ENCODE measurements at regions not wholly inside any gene's neighbourhood (a gene's known extent, or its start where the extent isn't known, plus 50 kb on each side); places are given as distances from the start of the nearest gene placed in this dataset.

GRCh38 chr6:137545073-137545472, 50.9 kb upstream of the OLIG3 start:
- Histone ChIP-seq H3K27ac (no peak overlapping the region), H3K36me3 (ENCODE audit: insufficient read depth in 1 of 2, low read depth in 1 of 2) (no peaks in the 10 kb centered on the region), H3K4me3 (no peak overlapping the region), H3K4me1 (no peaks in the 10 kb centered on the region), H3K9me3 (no peaks in the 10 kb centered on the region), H3K27me3 (ENCODE audit: insufficient read depth in 3 of 3, low read length in 2 of 3) (no peaks in the 10 kb centered on the region)
- intact Hi-C loops (cut with DNase I), result no loop called here
- TF ChIP-seq, protein P1, sequence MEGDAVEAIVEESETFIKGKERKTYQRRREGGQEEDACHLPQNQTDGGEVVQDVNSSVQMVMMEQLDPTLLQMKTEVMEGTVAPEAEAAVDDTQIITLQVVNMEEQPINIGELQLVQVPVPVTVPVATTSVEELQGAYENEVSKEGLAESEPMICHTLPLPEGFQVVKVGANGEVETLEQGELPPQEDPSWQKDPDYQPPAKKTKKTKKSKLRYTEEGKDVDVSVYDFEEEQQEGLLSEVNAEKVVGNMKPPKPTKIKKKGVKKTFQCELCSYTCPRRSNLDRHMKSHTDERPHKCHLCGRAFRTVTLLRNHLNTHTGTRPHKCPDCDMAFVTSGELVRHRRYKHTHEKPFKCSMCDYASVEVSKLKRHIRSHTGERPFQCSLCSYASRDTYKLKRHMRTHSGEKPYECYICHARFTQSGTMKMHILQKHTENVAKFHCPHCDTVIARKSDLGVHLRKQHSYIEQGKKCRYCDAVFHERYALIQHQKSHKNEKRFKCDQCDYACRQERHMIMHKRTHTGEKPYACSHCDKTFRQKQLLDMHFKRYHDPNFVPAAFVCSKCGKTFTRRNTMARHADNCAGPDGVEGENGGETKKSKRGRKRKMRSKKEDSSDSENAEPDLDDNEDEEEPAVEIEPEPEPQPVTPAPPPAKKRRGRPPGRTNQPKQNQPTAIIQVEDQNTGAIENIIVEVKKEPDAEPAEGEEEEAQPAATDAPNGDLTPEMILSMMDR (IDR thresholded peaks at IDR 0.05), result no peak
- no peak for DNase-seq
- ATAC-seq, result no peak
- 83 to 86% (median 85%) methylated on average over 4 of the region's 4 CpGs for WGBS, 3 donors

- TF ChIP-seq, protein P1 (IDR thresholded peaks at IDR 0.05), result no peak
- H3K36me3 ChIP-seq (ENCODE audit: insufficient read depth in 1 of 2, low read depth in 1 of 2), result no peaks in the 10 kb centered on the region
- intact Hi-C loops (cut with DNase I), result no loop called here
- H3K4me1 ChIP-seq, result no peaks in the 10 kb centered on the region
- ATAC-seq, result no peak
- no peak overlapping the region for H3K27ac ChIP-seq
- no peaks in the 10 kb centered on the region for H3K9me3 ChIP-seq
- DNase-seq, result no peak
- H3K27me3 ChIP-seq (ENCODE audit: insufficient read depth in 3 of 3, low read length in 2 of 3), result no peaks in the 10 kb centered on the region
- WGBS, 3 donors, result 42 to 46% (median 42%) methylated on average over 1 of the region's 1 CpG
- H3K4me3 ChIP-seq, result no peak overlapping the region
These were observed 53.0 kb upstream of the OLIG3 start for GRCh38 chr6:137547186-137547585.

GRCh38 chr6:137547601-137548000, 53.4 kb upstream of the OLIG3 start:
- ATAC-seq, result no peak
- H3K4me3 ChIP-seq, result no peak overlapping the region
- intact Hi-C loops (cut with DNase I), result no loop called here
- no peak overlapping the region for H3K27ac ChIP-seq
- no peaks in the 10 kb centered on the region for H3K4me1 ChIP-seq
- no peaks in the 10 kb centered on the region for H3K27me3 ChIP-seq (ENCODE audit: insufficient read depth in 3 of 3, low read length in 2 of 3)
- DNase-seq, result no peak
- no peaks in the 10 kb centered on the region for H3K36me3 ChIP-seq (ENCODE audit: insufficient read depth in 1 of 2, low read depth in 1 of 2)
- no peaks in the 10 kb centered on the region for H3K9me3 ChIP-seq
- 23 to 30% (median 27%) methylated on average over 1 of the region's 1 CpG for WGBS, 3 donors
- TF ChIP-seq, protein P1 (IDR thresholded peaks at IDR 0.05), result no peak

GRCh38 chr6:137549106-137549505, 54.9 kb upstream of the OLIG3 start:
- WGBS, 3 donors, result 80 to 85% (median 84%) methylated on average over 2 of the region's 2 CpGs
- no peaks in the 10 kb centered on the region for H3K27me3 ChIP-seq (ENCODE audit: insufficient read depth in 3 of 3, low read length in 2 of 3)
- no peaks in the 10 kb centered on the region for H3K36me3 ChIP-seq (ENCODE audit: insufficient read depth in 1 of 2, low read depth in 1 of 2)
- H3K9me3 ChIP-seq, result no peaks in the 10 kb centered on the region
- no peaks in the 10 kb centered on the region for H3K4me1 ChIP-seq
- TF ChIP-seq, protein P1 (IDR thresholded peaks at IDR 0.05), result no peak
- H3K27ac ChIP-seq, result no peak overlapping the region
- intact Hi-C loops (cut with DNase I), result no loop called here
- DNase-seq (no peak), ATAC-seq (no peak)
- no peak overlapping the region for H3K4me3 ChIP-seq

DNA sequence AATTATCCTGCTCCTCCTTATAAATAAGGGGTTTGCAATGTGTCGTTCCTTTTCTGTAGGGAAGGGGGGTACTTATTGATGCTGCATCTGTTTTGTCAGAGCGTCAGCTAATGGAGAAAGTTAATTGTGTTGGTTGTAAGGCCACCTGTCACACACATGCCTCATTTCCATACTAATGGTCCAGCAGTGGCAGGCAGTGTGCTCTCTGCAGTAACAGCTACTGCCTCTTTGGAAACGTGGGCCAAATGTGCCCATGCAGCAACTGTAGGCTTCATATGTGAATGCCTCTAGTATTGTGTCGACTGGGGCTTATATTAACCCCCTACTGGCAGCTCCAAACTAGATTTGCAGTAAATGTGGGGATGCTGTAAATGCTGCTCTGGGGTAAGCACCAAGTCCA, 56.3 kb upstream of the OLIG3 start:
- WGBS, 3 donors, result 19 to 24% (median 20%) methylated on average over 4 of the region's 4 CpGs
- H3K4me1 ChIP-seq, result no peaks in the 10 kb centered on the region
- TF ChIP-seq, protein P1 (IDR thresholded peaks at IDR 0.05), result no peak
- no peak overlapping the region for H3K4me3 ChIP-seq
- ATAC-seq (no peak), DNase-seq (no peak)
- H3K9me3 ChIP-seq, result no peaks in the 10 kb centered on the region
- H3K36me3 ChIP-seq (ENCODE audit: insufficient read depth in 1 of 2, low read depth in 1 of 2), result no peaks in the 10 kb centered on the region
- H3K27me3 ChIP-seq (ENCODE audit: insufficient read depth in 3 of 3, low read length in 2 of 3), result no peaks in the 10 kb centered on the region
- intact Hi-C loops (cut with DNase I), result no loop called here
- no peak overlapping the region for H3K27ac ChIP-seq

All from psoas muscle (tissue), 7 donors.